ENCODE measurements at regions not wholly inside any gene's neighbourhood (a gene's known extent, or its start where the extent isn't known, plus 50 kb on each side); places are given as distances from the start of the nearest gene placed in this dataset.
"Not testable (repeated sequence)": the region's sequence is repeated elsewhere in the genome, so short reads cannot be mapped to it uniquely, and the experiment has no call there.

GRCh38 chr20:2220298-2220697 is 75.5 kb upstream of the TGM3 start:
- no peak overlapping the region for H3K9ac ChIP-seq (ENCODE audit: low read depth in 2 of 2, low read length in 2 of 2)
- no peak for TF ChIP-seq CTCF (IDR thresholded peaks at IDR 0.05)
- H3K27me3 ChIP-seq: no peaks in the 10 kb centered on the region
- no peak overlapping the region for H3K4me3 ChIP-seq
- H3K36me3 ChIP-seq: no peaks in the 10 kb centered on the region
- intact Hi-C loops (cut with DNase I): no loop called here
- no peaks in the 10 kb centered on the region for H3K4me1 ChIP-seq
- no peaks in the 10 kb centered on the region for H3K9me3 ChIP-seq
- no peak for DNase-seq
- no peak overlapping the region for H3K27ac ChIP-seq

- no peak overlapping the region for H3K27ac ChIP-seq
- no peak for TF ChIP-seq CTCF (IDR thresholded peaks at IDR 0.05)
- H3K4me3 ChIP-seq: no peak overlapping the region
- no peaks in the 10 kb centered on the region for H3K4me1 ChIP-seq
- no peak overlapping the region for H3K9ac ChIP-seq (ENCODE audit: low read depth in 2 of 2, low read length in 2 of 2)
- H3K36me3 ChIP-seq: no peaks in the 10 kb centered on the region
- H3K9me3 ChIP-seq: no peaks in the 10 kb centered on the region
- no peak for DNase-seq
- H3K27me3 ChIP-seq: no peaks in the 10 kb centered on the region
- intact Hi-C loops (cut with DNase I): no loop called here
These were observed 73.9 kb upstream of the TGM3 start for GRCh38 chr20:2221921-2222320.

GRCh38 chr20:2223558-2224367 is 72.0 kb upstream of the TGM3 start:
- Histone ChIP-seq H3K9ac (ENCODE audit: low read depth in 2 of 2, low read length in 2 of 2) (no peak overlapping the region), H3K4me3 (no peak overlapping the region), H3K36me3 (no peaks in the 10 kb centered on the region), H3K27me3 (no peaks in the 10 kb centered on the region), H3K9me3 (no peaks in the 10 kb centered on the region), H3K4me1 (no peaks in the 10 kb centered on the region), H3K27ac (no peak overlapping the region)
- no peak for TF ChIP-seq CTCF (IDR thresholded peaks at IDR 0.05)
- no peak for DNase-seq
- intact Hi-C loops (cut with DNase I): no loop called here

DNA sequence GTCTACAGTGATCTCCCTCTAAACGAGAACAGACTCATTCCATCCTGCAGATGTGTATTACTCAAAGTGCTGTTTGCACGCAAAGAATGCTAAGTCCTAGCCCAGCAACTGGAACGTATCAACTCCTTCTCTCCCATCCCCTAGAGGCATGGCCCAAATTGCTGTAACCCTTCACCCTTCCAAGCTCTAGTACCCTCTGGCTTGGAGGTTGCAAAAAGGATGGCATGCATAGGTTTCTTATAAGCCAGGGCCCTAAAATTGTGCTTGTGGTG is 71.5 kb upstream of the TGM3 start:
- intact Hi-C loops (cut with DNase I): no loop called here
- H3K27me3 ChIP-seq: no peaks in the 10 kb centered on the region
- H3K4me3 ChIP-seq: no peak overlapping the region
- no peaks in the 10 kb centered on the region for H3K36me3 ChIP-seq
- H3K9ac ChIP-seq (ENCODE audit: low read depth in 2 of 2, low read length in 2 of 2): no peak overlapping the region
- no peaks in the 10 kb centered on the region for H3K9me3 ChIP-seq
- DNase-seq: no peak
- H3K27ac ChIP-seq: no peak overlapping the region
- no peaks in the 10 kb centered on the region for H3K4me1 ChIP-seq
- TF ChIP-seq CTCF (IDR thresholded peaks at IDR 0.05): no peak

DNA sequence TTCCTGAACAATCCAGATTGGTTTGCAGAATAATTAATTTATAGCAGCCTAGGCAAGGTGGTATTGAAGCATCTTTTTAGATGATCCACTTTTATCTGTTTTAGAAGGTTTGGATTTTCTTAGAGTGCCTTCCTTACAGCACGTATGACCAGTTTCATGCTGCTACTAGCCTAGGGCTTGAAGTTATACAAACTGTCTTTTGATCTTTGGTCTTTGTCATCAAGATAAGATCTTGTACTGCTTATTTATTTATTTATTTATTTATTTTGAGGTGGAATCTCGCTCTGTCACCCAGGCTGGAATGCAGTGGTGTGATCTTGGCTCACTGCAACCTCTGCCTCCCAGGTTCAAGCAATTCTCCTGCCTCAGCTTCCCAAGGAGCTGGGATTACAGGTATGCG is 68.5 kb upstream of the TGM3 start:
- H3K4me3 ChIP-seq; H3K9ac ChIP-seq (ENCODE audit: low read depth in 2 of 2, low read length in 2 of 2); H3K36me3 ChIP-seq; intact Hi-C loops (cut with DNase I); H3K27me3 ChIP-seq; H3K27ac ChIP-seq; H3K9me3 ChIP-seq; H3K4me1 ChIP-seq; DNase-seq: not testable (repeated sequence)

- no peak for TF ChIP-seq CTCF (IDR thresholded peaks at IDR 0.05)
- no peaks in the 10 kb centered on the region for H3K27me3 ChIP-seq
- no peaks in the 10 kb centered on the region for H3K4me1 ChIP-seq
- intact Hi-C loops (cut with DNase I): no loop called here
- no peak overlapping the region for H3K4me3 ChIP-seq
- DNase-seq: no peak
- H3K36me3 ChIP-seq: no peaks in the 10 kb centered on the region
- H3K9me3 ChIP-seq: no peaks in the 10 kb centered on the region
- H3K9ac ChIP-seq (ENCODE audit: low read depth in 2 of 2, low read length in 2 of 2): no peak overlapping the region
- no peak overlapping the region for H3K27ac ChIP-seq
These were observed 67.9 kb upstream of the TGM3 start for GRCh38 chr20:2227861-2228260.

All from colonic mucosa (tissue), 4 donors.